HG03342 (cell line): ENCODE measurements at regions not wholly inside any gene's neighbourhood (a gene's known extent, or its start where the extent isn't known, plus 50 kb on each side); places are given as distances from the start of the nearest gene placed in this dataset.
"Not testable (repeated sequence)": the region's sequence is repeated elsewhere in the genome, so short reads cannot be mapped to it uniquely, and the experiment has no call there.

Experiments
- ATAC-seq: cut with Tn5 transposase; IDR thresholded peaks from one replicate; pipeline ENCODE4 v1.9.1; 2021; ENCODE audit warnings: mild to moderate bottlenecking, moderate library complexity; ENCODE audit not compliant: unreplicated experiment

DNA sequence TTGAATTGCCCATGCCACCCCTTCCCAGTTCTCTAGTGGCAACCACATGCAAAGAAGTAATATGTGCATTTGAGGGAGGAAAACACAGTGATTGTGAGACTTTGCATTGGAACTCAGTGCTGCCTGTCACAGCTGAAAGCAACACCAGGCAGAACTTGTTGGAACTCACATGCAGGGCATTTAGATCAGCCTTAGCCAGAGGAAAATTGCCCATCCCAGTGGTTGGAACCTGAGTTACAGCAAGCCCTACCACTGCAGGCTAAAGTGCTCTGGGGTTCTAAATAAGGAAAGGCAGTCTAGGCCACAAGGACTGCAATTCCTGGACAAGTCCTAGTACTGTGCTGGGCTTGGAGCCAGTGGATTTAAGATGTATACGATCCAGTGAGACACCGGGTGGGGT is 245.3 kb upstream of the UFL1 start:
- ATAC-seq: no peak

DNA sequence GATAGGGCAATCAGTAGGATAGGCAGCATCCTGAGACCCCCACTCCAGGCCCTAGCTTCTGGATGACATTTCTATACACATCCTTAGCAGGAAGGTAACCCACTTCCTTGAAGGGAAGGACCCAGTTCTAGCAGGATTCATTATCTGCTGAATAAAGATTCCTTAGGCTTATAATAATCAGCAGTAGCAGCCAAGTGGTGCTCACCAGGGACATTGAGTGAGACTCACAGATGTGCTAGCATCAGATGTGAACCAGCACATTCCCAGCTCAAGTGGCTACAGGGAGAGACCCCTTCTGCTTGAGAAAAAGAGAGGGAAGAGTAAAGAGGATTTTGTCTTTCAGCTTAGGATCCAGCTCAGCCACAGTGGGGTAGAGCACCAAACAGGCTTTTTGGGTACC is 244.8 kb upstream of the UFL1 start:
- ATAC-seq: no peak

DNA sequence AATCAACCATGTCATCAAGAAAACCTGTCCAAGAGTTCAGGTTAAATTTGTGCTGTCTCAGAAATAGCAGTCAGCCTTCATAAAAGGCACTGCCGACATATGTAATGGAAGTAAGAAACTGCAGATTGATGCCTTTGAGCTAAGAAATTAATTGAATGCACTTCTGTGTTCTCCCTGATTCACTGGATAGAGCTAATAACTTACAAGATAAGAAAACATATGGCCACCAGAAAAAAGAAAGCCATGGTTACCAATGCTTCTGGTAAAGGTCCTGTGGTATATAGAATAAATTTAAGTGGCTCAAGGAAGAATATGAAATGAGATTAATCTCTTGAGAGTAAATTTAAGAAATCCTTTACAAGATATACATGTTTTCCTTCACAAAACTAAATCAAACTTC is 242.5 kb upstream of the UFL1 start:
- ATAC-seq: no peak

DNA sequence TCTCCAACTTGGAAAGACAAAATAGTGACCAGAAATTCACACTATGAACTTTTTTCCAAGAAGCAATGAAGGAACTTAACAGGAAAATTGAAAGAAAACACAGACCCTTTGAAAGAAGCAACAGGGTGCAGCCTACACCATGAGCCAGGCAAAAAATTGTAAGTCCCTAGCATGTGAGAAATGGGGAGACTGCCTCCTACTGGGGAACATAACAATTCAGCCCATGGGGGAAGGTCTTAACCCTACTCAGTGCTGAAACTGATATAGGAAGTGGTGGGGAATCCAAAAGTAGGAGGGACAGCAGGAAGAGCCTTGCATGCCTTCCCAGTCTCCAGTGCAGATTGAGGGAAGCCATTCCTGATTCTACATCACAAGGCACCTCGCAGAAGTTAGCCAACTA is 235.1 kb upstream of the UFL1 start:
- no peak for ATAC-seq

DNA sequence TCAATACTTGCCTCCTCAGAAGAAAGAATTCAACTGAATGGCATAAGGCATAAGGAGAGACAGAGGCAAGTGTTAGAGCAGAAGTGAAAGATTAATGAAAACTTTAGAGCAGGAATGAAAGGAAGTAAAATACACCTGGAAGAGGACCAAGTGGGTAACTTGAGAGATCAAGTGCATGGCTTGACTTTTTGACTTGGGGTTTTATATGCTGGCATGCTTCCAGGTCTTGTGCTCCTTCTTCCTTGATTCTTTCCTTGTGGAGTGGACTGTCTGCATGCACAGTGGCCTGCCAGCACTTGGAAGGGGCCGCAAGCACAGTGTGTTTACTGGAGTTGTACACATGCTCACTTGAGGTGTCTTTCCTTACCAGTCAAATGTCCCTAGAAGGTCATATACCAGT is 222.1 kb upstream of the UFL1 start:
- ATAC-seq: no peak

DNA sequence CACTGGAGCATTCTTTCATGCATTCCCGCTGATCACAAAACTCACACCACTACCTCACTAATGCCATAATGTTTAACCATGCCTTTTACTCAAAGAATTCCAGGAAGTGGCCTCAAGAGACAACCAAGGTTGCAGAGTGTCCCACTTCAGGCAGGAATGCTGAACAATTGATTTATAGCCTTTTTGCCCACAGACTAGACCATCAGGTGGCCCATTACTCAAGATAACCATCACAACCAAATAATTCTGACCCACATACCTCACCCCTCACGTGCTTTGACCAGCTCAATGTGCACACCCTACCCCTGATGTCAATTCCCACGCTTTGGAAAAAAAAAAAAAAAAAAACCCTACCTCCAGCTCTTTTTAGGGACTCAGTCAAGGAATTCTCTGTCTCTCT is 220.6 kb upstream of the UFL1 start:
- no peak for ATAC-seq

DNA sequence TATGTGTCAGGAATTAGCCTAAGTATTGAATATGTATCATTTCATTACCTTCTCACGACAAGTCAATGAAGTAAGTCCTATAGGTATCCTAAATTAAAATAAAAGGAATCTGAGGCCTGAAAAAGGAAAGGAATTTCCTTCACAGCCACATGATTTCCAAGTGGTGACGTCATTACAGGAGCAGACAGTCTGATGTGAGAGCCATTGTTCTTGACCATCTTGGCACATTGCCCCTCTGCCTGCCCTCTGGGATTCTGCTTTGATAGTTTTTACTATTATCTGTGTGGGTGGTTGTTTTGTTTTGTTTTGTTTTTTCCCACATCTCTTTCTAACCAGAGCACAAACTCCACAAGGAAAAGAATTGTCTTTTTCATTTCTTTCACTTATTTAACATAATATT is 219.8 kb upstream of the UFL1 start:
- ATAC-seq: no peak

DNA sequence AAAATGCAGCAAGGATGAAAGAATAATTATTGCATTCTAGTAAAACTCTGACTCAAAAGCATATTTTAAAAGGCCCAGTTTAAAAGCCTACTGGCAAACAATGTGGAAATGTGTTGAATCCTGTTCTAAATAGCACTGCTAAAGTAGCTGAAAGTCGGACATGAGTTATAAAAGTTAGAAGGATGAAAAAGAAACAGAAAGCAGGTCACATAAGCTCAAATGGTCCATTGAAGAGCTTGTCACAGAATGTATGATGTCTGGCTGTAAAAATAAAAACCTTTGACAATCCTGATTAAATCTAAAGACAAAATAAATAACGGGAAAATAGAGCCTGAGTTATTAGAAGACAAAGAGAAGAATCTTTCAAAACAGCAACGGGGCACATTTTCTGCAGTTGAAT is 218.6 kb upstream of the UFL1 start:
- ATAC-seq: no peak

DNA sequence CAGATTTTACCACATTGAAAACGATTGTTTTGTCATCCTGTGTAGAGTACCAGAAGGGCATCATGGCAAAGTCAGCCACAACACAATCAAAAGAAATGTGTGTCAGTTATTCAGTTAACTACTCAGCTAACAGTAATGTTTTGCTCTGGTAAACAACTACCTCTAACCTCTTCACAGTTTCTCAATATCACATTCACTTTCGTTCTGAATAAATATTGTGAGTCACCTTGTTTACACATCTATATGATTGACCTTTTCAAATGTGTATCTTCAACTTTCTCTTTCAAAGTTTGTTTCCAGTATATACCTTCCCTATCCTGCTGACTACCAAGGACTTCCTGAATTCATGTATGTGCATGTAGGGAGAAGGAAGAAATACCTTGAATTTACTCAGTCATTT is 216.6 kb upstream of the UFL1 start:
- ATAC-seq: peak; percentile 99

DNA sequence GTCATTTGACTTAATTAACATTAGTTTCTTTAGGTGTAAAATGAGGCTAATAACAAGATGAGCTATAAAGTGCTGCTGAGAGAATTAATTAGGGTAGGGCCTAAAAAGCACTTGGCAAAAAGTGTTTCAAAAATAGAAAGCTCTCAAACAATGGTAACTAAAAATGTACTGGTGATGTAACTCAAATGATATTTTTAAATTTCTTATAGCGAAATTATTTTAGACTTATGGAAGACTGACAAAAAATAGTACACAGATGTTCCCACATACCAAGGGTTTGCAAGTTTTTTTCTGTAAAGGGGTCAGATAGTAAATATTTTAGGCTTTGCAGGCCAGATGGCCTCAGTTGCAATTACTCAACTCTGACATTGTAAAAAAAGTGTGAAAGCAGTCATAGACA is 190.7 kb upstream of the UFL1 start:
- ATAC-seq: no peak

DNA sequence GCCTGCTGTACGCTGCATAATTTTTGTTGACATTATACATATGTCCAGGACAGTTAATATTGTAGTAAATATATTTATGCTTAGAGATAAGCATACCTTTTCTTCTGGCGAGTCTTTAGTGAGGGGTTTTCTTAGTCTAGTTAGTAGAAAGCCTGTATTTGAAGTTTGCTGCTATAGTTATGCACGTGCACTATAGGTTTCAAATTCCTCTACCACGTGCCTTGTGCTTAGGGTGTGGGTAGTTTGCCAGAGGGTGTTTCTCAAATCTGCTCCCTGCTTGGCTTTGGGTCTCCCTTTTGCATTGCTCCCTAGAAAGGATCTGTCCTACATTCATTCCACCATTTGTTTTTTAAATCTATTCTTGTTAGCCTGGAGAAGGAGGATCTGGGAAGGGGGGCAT is 181.4 kb upstream of the UFL1 start:
- no peak for ATAC-seq

DNA sequence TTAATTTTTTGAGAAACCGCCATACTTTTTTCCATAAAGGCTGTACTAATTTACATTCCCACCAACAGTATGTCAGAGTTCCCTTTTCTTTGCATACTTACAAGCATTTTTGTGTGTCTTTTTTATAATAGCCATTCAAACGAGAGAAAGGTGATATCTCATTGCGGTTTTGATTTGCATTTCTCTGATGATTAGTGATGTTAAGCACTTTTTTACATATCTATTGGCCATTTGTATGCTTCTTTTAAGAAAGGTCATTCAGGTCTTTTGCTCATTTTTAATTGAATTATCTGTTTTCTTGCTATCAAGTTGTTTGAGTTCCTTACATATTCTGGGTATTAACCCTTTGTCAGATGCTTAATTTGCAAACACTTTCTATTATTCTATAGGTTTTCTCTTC is 176.1 kb upstream of the UFL1 start:
- ATAC-seq: no peak

DNA sequence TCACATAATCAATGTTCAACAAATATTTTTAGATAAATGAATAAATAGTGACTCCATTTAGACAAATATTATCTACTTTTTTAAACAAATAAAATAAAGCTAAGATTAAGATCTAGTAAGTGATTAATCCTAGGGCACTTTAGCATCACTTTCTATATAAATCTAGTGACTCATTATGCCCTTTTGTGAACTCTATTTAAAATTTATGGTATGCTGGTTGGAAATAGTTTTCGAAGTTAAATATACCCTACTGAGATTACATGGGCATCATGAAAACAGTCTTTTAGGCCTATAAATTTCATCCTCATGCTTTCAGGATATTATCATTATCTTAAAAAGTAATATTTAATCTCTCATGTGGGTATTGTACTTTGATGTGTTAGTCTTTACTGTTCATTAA is 140.4 kb upstream of the UFL1 start:
- ATAC-seq: no peak

DNA sequence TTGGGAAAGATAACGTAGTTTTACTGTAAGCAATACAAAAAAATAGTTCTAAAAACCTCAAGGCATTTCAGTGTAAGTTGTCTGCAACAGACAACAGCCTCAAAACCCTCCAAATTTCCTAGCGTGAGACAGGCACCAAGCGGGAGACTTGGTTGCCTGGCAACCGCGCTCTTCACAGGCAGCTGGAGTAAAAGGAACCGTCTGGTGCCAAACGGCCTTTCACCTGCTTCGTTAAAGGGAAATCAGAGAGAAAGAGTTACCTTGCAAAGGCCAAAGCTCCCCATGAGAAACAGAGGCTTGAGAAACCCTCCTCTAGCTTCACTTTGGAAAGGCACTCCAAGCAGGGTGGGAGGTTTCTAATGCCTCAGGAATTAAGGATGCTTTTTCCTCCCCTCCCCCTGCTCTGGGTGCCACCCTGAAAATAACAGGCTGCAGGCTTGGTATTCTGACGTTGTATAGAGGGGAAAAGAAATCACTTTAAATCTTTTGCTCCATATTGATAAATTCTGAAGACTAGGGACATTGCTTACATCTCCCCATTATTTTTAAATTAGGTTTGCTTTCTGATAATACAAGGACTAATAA is 129.7 kb upstream of the UFL1 start:
- ATAC-seq: peak; percentile 78

DNA sequence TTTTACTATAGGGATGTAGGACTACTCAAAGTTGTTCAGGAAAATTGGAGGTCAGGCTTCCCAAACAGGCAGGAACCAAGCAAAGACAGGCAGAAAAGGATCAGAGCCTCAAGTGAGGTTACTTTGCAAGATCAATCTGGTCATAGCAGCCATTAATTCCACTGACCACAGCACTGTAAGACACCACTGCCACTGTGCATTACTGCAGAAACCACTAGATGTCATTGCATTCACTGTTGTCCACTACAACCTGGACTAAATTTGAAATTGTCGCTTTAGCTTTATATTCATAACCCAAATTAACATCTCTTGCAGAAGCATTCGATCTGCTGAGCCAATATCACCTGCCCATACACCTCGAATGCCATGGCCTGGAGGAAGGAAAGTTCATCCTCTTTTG is 126.9 kb upstream of the UFL1 start:
- ATAC-seq: peak; percentile 38

DNA sequence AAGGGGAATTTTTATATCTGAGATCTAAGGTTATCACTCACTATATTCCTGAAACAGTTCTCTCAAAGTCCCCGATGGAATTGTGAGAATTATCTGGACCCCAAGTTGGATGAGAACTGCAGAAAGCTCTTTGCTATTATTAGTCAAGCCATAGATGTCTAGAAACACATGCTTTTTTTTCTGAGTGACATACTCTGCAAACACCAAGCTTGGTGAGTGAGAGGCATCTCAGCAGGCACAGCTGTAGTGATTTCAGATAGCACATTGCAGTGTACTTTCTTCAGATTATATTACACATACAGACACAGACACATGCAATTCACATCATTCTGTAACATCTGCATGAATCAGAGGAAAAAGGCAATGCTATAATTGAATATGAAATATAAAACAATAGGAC is 111.1 kb upstream of the UFL1 start:
- no peak for ATAC-seq

DNA sequence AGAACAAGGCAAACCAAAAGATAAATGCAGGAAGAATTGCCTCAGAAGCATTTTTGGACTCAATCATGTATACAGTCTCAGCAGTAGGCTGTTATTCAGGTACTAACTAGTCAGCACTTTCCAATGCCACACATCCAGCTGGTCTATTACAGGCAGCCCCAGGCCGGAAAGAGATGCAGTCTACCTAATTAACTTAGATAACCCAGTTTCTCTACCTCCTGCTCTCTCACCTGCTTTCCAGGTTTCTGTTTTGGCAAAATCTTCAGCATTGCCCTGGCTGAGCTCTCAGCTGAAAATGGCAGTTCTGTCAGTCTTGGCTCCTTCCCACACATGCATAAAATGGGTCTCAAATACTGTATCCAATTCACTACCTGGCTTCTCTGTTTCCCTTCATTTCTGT is 101.3 kb upstream of the UFL1 start:
- ATAC-seq: no peak

DNA sequence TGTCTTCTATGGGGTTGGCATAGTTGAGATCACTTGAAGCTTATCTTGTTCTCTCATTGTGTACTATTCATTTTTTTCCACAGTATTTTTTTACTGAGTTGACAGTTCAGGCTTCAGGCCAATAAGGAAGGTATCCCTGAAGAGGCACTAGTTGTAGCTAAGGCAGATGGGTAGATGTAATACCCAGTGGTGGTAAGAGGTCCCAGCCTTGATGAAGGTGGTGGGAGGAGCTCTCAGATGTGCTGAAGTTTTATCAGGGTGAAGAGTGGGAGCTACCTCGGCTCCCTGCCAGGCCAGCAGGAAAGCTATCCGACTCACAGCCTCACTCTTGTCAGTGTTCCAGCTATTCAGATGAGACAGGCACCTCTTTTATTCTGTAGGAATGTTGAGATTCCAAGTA is 87.7 kb upstream of the UFL1 start:
- no peak for ATAC-seq

DNA sequence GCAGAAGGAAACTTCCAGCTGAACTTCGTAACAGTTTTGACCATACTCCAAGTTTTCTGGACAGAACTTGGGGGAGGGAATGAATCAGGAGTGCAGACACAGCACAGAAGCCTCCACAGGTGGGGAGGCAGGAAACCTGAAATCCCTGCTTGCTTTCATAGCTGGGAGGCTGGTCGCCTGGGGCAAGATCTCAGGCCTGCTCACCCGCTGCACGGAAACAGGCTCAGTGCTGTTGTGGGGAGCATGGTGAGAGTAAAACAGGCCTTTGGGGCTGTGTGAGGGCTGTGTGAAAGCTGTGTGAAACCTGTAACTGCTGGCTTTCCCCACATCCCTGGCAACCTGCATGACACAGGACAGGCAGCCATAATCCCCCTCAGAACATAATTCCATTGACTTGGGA is 85.2 kb upstream of the UFL1 start:
- no peak for ATAC-seq

DNA sequence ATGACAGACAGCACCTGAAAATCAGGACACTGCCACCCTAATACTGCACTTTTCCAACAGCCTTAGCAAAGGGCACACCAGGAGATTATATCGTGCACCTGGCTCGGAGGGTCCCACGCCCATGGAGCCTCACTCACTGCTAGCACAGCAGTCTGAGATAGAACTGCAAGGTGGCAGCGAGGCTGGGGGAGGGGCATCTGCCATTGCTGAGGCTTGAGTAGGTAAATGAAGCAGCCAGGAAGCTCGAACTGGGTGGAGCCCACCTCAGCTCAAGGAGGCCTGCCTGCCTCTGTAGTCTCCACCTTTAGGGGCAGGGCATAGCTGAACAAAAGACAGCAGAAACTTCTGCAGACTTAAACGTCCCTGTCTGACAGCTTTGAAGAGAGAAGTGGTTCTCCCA is 84.4 kb upstream of the UFL1 start:
- ATAC-seq: not testable (repeated sequence)

DNA sequence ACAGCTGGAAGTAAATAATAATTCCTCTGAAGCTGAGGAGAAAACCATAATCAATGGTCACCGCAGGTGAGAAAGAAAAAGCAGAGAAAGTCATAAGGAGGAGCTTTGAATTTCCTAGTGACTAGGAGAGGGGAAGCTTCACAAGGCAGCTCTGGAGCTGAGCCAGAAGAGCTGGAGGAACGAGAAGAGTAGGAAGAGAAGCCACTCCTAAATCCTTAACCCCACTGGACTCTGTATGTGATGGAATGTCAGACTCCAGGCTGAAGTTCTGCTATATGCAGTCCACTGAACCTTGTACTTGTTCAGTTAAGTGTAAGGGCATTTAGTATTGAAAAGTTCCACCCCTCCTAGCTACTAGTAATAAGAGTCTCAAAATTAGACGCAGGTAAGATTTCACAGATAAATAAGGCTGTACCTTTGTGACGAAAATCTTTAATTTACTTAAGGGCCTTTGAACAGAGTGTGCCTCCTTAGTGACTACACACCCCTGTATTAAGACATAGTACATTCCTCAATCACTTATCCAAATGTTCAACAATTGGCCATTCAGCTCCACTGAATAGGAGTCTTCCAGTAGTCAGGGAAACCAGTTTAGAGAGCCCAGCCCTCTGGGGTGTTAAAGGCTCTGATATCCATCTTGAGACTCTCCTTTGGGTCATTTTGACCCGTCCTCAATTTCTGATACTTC is 71.4 kb upstream of the UFL1 start:
- ATAC-seq: no peak

DNA sequence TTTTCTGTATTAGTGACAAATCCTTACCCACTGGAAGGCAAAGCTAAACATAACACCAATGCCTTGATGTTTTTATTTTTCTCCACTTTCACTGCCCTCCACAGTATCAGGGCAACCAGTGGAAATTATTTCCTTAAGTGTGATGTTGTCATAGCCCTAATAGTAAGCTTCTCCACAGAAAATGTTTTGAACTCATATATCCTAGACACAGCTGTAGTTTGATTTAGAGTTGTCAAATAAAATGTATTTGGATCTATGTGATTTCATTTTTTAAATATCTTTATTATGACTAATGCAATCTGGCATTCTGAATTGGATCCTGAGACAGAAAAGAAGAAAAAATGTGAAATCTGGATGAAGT is 70.9 kb upstream of the UFL1 start:
- ATAC-seq: no peak

DNA sequence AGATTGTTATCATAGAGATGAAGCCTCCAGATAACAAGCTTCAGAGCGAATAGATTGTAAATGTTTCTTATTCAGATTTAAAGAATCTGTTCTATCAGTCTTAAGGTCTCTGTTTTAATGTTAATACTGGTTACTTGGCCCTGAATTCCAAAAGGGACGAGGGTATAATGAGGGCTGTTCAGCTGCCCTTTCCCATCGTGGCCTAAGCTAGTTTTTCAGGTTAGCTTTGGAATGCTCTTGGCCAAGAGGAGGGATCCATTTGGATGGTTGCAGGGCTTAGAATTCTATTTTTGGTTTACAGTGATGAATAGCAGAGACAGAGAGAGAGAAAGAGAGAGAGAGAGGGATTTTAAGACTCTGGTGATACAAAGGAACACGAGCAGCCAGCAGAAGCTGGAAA is 62.8 kb upstream of the UFL1 start:
- ATAC-seq: no peak
